Liver (tissue), 7 donors: ENCODE measurements at regions not wholly inside any gene's neighbourhood (a gene's known extent, or its start where the extent isn't known, plus 50 kb on each side); places are given as distances from the start of the nearest gene placed in this dataset.

ENCODE experiments used
- DNase-seq: peaks from one replicate; pipeline ENCODE4 v3.0.0-alpha.2; 2017; ENCODE audit warnings: low spot score
- H3K27ac ChIP-seq, 2 donors: one replicate each; pipeline ENCODE4 v1.7.0; 2013; ENCODE audit warnings: inconsistent platforms in 2 of 2, low read length in 2 of 2, control low read depth in 1 of 2, low read depth in 1 of 2, mild to moderate bottlenecking in 1 of 2
- H3K27me3 ChIP-seq, 4 donors: one replicate each; pipeline versions ENCODE4 v1.6.1 to v1.7.0; 2013; ENCODE audit warnings: low read length in 3 of 4, inconsistent platforms in 1 of 4, mild to moderate bottlenecking in 1 of 4, moderate library complexity in 1 of 4; ENCODE audit not compliant: control insufficient read depth in 4 of 4, insufficient read depth in 4 of 4
- H3K36me3 ChIP-seq, 4 donors: one replicate each; pipeline versions ENCODE4 v1.6.1 to v1.7.0; 2013; ENCODE audit warnings: low read length in 3 of 4, mild to moderate bottlenecking in 3 of 4, low read depth in 1 of 4, moderate library complexity in 1 of 4; ENCODE audit not compliant: control insufficient read depth in 4 of 4, insufficient read depth in 3 of 4
- H3K4me1 ChIP-seq, 4 donors: one replicate each; pipeline versions ENCODE4 v1.6.1 to v1.7.0; 2013; ENCODE audit warnings: low read length in 3 of 4, mild to moderate bottlenecking in 3 of 4, moderate library complexity in 1 of 4; ENCODE audit not compliant: control insufficient read depth in 4 of 4, insufficient read depth in 4 of 4
- H3K4me3 ChIP-seq, 3 donors: one replicate each; pipeline versions ENCODE4 v1.6.1 to v1.7.0; 2013; ENCODE audit warnings: low read length in 3 of 3, control low read depth in 1 of 3, low read depth in 1 of 3, mild to moderate bottlenecking in 1 of 3
- H3K9ac ChIP-seq, 2 donors: one replicate each; pipeline ENCODE4 v1.7.0; 2013; ENCODE audit warnings: low read length in 2 of 2, mild to moderate bottlenecking in 2 of 2, moderate library complexity in 2 of 2, control low read depth in 1 of 2, low read depth in 1 of 2
- H3K9me3 ChIP-seq, 4 donors: one replicate each; pipeline versions ENCODE4 v1.6.1 to v1.7.0; 2013; ENCODE audit warnings: low read length in 3 of 4; ENCODE audit not compliant: control insufficient read depth in 4 of 4
- ATF3 ChIP-seq: IDR thresholded peaks from 2 replicates; pipeline ENCODE4 v1.6.1; 2016; ENCODE audit warnings: antibody characterized with exemption
- EGR1 ChIP-seq, 2 donors: IDR thresholded peaks; 2 replicates each; pipeline ENCODE4 v1.6.1; 2016 to 2018; ENCODE audit warnings: antibody characterized with exemption in 2 of 2, low read depth in 2 of 2
- FOXA1 ChIP-seq: IDR thresholded peaks from 2 replicates; pipeline ENCODE4 v1.6.1; 2016; ENCODE audit warnings: antibody characterized with exemption
- FOXA2 ChIP-seq: IDR thresholded peaks from 2 replicates; pipeline ENCODE4 v1.6.1; 2016; ENCODE audit warnings: antibody characterized with exemption
- HNF4A ChIP-seq, 2 donors: conservative IDR thresholded peaks; 2 replicates each; pipeline ENCODE4 v1.6.1; 2016; ENCODE audit warnings: antibody characterized with exemption in 2 of 2, mild to moderate bottlenecking in 2 of 2
- JUND ChIP-seq, 2 donors: IDR thresholded peaks; 2 replicates each; pipeline ENCODE4 v1.6.1; 2016; ENCODE audit warnings: antibody characterized with exemption in 2 of 2
- RAD21 ChIP-seq, 2 donors: IDR thresholded peaks; 2 replicates each; pipeline ENCODE4 v1.6.1; 2016; ENCODE audit warnings: antibody characterized with exemption in 2 of 2, mild to moderate bottlenecking in 2 of 2
- REST ChIP-seq: IDR thresholded peaks from 2 replicates; pipeline ENCODE4 v1.6.1; 2016; ENCODE audit warnings: antibody characterized with exemption, mild to moderate bottlenecking
- RXRA ChIP-seq, 2 donors: IDR thresholded peaks; 2 replicates each; pipeline ENCODE4 v1.6.1; 2017 to 2018; ENCODE audit warnings: antibody characterized with exemption in 2 of 2, mild to moderate bottlenecking in 1 of 2
- TAF1 ChIP-seq: conservative IDR thresholded peaks from 2 replicates; pipeline ENCODE4 v1.6.1; 2016; ENCODE audit warnings: antibody characterized with exemption, mild to moderate bottlenecking
- YY1 ChIP-seq: IDR thresholded peaks from 2 replicates; pipeline ENCODE4 v1.6.1; 2016; ENCODE audit warnings: antibody characterized with exemption, mild to moderate bottlenecking
- ZBTB33 ChIP-seq: IDR thresholded peaks from 2 replicates; pipeline ENCODE4 v1.6.1; 2016; ENCODE audit warnings: antibody characterized with exemption
- WGBS: extraction: QIAGEN DNeasy Blood & Tissue Kit; methylation state at CpG from one replicate; pipeline ENCODE4 v1.1.7; 2013; 5-methylcytosine and 5-hydroxymethylcytosine counted together
- donor health status: healthy.
- donor health status: healthy.
- donor health status: healthy.
- donor health status: healthy.

GRCh38 chr9:87801013-87801412, 75.1 kb downstream of the CTSL start (continued):
- TF ChIP-seq REST (no peak), JUND (IDR thresholded peaks at IDR 0.05) (no peak), FOXA2 (peak; percentile 80), HNF4A (conservative IDR thresholded peaks at IDR 0.05) (no peak), ZBTB33 (no peak), RAD21 (IDR thresholded peaks at IDR 0.05) (no peak), ATF3 (no peak)

GRCh38 chr9:87803166-87803565, 77.2 kb downstream of the CTSL start:
- TF ChIP-seq TAF1 (no peak), FOXA1 (no peak), REST (no peak), JUND (IDR thresholded peaks at IDR 0.05) (no peak), RXRA (IDR thresholded peaks at IDR 0.05) (no peak), YY1 (no peak), RAD21 (IDR thresholded peaks at IDR 0.05) (no peak), FOXA2 (no peak), EGR1 (IDR thresholded peaks at IDR 0.05; ENCODE audit: low read depth in 2 of 2) (no peak), ATF3 (no peak)
- Histone ChIP-seq H3K36me3 (no peaks in the 10 kb centered on the region), H3K27ac (no peak overlapping the region), H3K9me3 (peaks cover 0 to 3% (median under 1%) of the 10 kb centered on the region in 4 donors), H3K4me1 (peaks cover 0 to 5% (median 2%) of the 10 kb centered on the region in 4 donors), H3K4me3 (no peak overlapping the region), H3K9ac (no peak overlapping the region), H3K27me3 (no peaks in the 10 kb centered on the region)
- DNase-seq, result no peak
- WGBS, result 77% methylated on average over 15 of the region's 15 CpGs
